Activated CD8-positive, alpha-beta T cell treated with anti-CD3 and anti-CD28 coated beads for 36 hours (primary cell): ENCODE measurements at regions not wholly inside any gene's neighbourhood (a gene's known extent, or its start where the extent isn't known, plus 50 kb on each side); places are given as distances from the start of the nearest gene placed in this dataset.
"Not testable (repeated sequence)": the region's sequence is repeated elsewhere in the genome, so short reads cannot be mapped to it uniquely, and the experiment has no call there.

ENCODE experiments used
- ATAC-seq: fragments of 200-7000 bp; cut with Tn5 transposase; one replicate; pipeline ENCODE4 v1.10.0; 2021; ENCODE audit warnings: mild to moderate bottlenecking, moderate library complexity
- CTCF ChIA-PET: fragments of 350-600 bp; sonication (Branson Sonifier 250); formaldehyde crosslinking; loops from one replicate; lab custom pipeline; 2021; ENCODE audit warnings: antibody characterized with exemption; lab: Charles Lee
- POLR2A ChIA-PET: fragments of 350-600 bp; sonication (Branson Sonifier 250); formaldehyde crosslinking; loops from one replicate; lab custom pipeline; 2021; ENCODE audit warnings: antibody characterized with exemption; lab: Charles Lee
- DNase-seq: peaks from one replicate; pipeline ENCODE4 v3.0.0-alpha.2; 2020
- H3K27ac Mint-ChIP-seq: one replicate; pipeline ENCODE4 v1.8.0; 2021; ENCODE audit warnings: mild to moderate bottlenecking, mixed read lengths
- H3K27me3 Mint-ChIP-seq: one replicate; pipeline ENCODE4 v1.8.0; 2021; ENCODE audit warnings: mixed read lengths
- H3K36me3 Mint-ChIP-seq: one replicate; pipeline ENCODE4 v1.8.0; 2021; ENCODE audit warnings: low read depth, mixed read lengths
- H3K4me1 Mint-ChIP-seq: one replicate; pipeline ENCODE4 v1.8.0; 2021; ENCODE audit warnings: low read depth, mixed read lengths
- H3K4me3 Mint-ChIP-seq: one replicate; pipeline ENCODE4 v1.8.0; 2021; ENCODE audit warnings: mild to moderate bottlenecking, moderate library complexity, mixed read lengths
- H3K9me3 Mint-ChIP-seq: one replicate; pipeline ENCODE4 v1.8.0; 2021; ENCODE audit warnings: mixed read lengths
- CTCF ChIP-seq: fragments of 200-600 bp; IDR thresholded peaks from one replicate; pipeline ENCODE4 v1.8.0; 2022; ENCODE audit warnings: antibody characterized with exemption, mild to moderate bottlenecking
- intact Hi-C: fragments of 100-400 bp; cut with micrococcal nuclease; formaldehyde crosslinking; loops from one replicate; pipeline ENCODE4 v1.10.0; 2022

GRCh38 chr2:228575897-228576296 is 394.4 kb upstream of the SPHKAP start:
- Mint-ChIP-seq H3K4me1 (no peaks in the 10 kb centered on the region), H3K4me3 (no peak overlapping the region), H3K27ac (no peak overlapping the region), H3K9me3 (peaks cover 5% of the 10 kb centered on the region), H3K36me3 (no peaks in the 10 kb centered on the region), H3K27me3 (no peaks in the 10 kb centered on the region)
- ATAC-seq: no peak
- no peak for DNase-seq
- POLR2A ChIA-PET: no interaction called here
- intact Hi-C loops: no loop called here
- CTCF ChIA-PET: no interaction called here
- TF ChIP-seq CTCF: no peak

- H3K27ac Mint-ChIP-seq, H3K9me3 Mint-ChIP-seq, ATAC-seq, POLR2A ChIA-PET, H3K4me1 Mint-ChIP-seq, H3K27me3 Mint-ChIP-seq, intact Hi-C loops, H3K4me3 Mint-ChIP-seq, DNase-seq, CTCF ChIA-PET, H3K36me3 Mint-ChIP-seq: not testable (repeated sequence)
These were observed 386.8 kb upstream of the SPHKAP start for GRCh38 chr2:228568275-228568674.

GRCh38 chr2:228561816-228562215 is 380.3 kb upstream of the SPHKAP start:
- CTCF ChIA-PET: no interaction called here
- no peaks in the 10 kb centered on the region for H3K36me3 Mint-ChIP-seq
- H3K9me3 Mint-ChIP-seq: peaks cover 4% of the 10 kb centered on the region
- ATAC-seq (no peak), DNase-seq (no peak)
- H3K27me3 Mint-ChIP-seq: no peaks in the 10 kb centered on the region
- no peak overlapping the region for H3K4me3 Mint-ChIP-seq
- H3K4me1 Mint-ChIP-seq: no peaks in the 10 kb centered on the region
- POLR2A ChIA-PET: no interaction called here
- no peak overlapping the region for H3K27ac Mint-ChIP-seq
- TF ChIP-seq CTCF: no peak
- intact Hi-C loops: no loop called here

- no peak for ATAC-seq
- DNase-seq: no peak
- Mint-ChIP-seq H3K27ac (no peak overlapping the region), H3K4me3 (no peak overlapping the region), H3K4me1 (no peaks in the 10 kb centered on the region), H3K36me3 (no peaks in the 10 kb centered on the region), H3K9me3 (peaks cover 4% of the 10 kb centered on the region), H3K27me3 (no peaks in the 10 kb centered on the region)
- POLR2A ChIA-PET: no interaction called here
- intact Hi-C loops: no loop called here
- no peak for TF ChIP-seq CTCF
- CTCF ChIA-PET: no interaction called here
These were observed 378.4 kb upstream of the SPHKAP start for GRCh38 chr2:228559774-228560415.

DNA sequence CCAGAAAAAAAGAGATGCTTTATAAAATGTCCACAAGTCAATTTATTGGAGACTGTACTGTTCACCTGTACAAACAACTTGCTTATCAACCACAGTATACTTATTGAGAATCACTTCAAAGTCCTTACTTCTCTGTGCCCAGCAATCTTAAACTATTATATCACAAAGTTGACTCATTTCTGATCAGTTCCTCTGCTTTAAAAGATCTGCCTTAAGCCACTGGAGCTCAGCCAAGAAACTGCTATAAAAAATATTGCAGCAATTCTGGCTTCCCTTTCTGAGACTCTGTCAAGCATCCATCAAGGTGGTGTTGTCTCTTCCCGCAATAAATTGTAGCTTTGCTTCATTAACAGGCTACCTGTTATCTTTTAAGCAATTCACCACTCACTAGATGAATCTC is 375.2 kb upstream of the SPHKAP start:
- CTCF ChIA-PET: no interaction called here
- Mint-ChIP-seq H3K27ac (no peak overlapping the region), H3K27me3 (no peaks in the 10 kb centered on the region), H3K36me3 (no peaks in the 10 kb centered on the region), H3K4me3 (no peak overlapping the region), H3K9me3 (peaks cover 4% of the 10 kb centered on the region), H3K4me1 (no peaks in the 10 kb centered on the region)
- DNase-seq (no peak), ATAC-seq (no peak)
- TF ChIP-seq CTCF: no peak
- POLR2A ChIA-PET: no interaction called here
- intact Hi-C loops: no loop called here
